Epidermal melanocyte (primary cell): ENCODE measurements at regions not wholly inside any gene's neighbourhood (a gene's known extent, or its start where the extent isn't known, plus 50 kb on each side); places are given as distances from the start of the nearest gene placed in this dataset.
A peak's percentile ranks its signal among the peaks of the same experiment; 100 is the strongest.

ENCODE experiments used
- DNase-seq: peaks from one replicate; pipeline ENCODE4 v3.0.0; 2011; ENCODE audit warnings: low spot score; ENCODE audit not compliant: insufficient read length

- DNase-seq = no peak
These were observed 239.7 kb downstream of the TTLL2 start for GRCh38 chr6:167564416-167565250.

- DNase-seq = no peak
These were observed 240.5 kb downstream of the TTLL2 start for GRCh38 chr6:167565388-167565787.

GRCh38 chr6:167565884-167566599, 241.2 kb downstream of the TTLL2 start:
- no peak for DNase-seq

GRCh38 chr6:167566711-167567141, 241.8 kb downstream of the TTLL2 start:
- DNase-seq = no peak

- DNase-seq = peak; percentile 71
These were observed 242.5 kb downstream of the TTLL2 start for GRCh38 chr6:167567142-167568033.

DNA sequence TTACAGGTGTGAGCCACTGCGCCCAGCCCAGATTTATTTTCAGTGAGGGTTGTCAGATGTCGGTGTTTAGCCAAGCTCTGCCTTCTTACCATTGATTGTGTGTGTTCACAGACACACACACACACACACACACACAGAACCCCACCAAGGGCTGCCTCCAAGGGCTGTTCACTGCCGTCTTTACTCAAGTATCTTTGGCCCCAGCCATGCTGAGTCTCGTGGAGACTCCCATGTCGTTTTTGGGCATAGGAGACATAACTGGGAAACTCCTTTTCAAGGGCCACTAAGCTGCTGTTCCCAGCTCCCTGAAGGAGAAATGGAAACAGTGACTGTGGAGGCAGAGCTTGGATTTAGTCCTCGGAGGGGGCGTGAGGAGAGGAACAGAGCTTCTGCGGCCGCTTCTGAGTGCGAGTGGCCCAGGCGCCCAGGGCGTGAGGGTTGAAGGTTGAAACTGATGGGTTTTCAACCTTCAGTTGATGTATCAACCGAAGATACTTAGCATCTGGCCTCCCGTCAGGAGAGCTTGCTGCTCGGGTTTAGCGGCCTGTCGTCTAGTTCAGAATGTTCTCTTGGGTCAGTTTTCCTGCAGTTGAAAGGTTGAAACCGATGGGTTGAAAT, 243.6 kb downstream of the TTLL2 start:
- no peak for DNase-seq

DNA sequence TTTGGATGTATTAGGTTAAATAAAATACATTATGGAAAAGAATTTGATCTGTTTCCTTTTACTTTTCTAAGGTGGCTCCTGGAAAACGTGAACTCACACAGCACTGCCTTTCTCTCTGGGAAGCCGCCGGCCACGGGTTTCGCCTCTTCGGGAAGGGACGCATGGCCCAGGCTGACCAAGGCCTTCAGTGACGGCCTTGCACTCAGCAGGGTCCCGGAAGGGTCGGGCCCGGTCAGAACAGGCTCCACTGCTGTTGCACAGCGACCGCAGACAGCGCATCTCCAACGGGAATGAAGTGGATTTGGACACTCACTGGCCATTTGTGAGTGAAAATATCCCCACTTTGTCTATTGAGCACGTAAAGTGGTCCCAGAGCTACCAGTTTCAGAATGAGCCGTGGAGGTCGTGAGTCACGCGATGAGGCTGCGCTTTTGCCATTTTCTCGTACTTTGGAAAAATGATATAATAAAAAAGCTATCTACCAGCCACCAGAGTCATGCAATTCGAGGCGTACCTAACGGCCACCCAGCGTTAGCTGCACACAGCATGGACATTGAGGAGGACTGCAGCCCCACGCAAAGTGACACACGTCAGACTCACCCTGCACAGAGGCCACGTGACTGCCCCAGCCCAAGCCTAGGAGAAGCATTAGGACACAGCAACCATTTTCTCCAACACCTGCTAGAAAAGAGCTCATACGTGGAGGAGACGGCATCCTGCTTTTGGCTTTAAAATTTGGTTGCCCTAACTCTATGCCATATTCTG, 244.3 kb downstream of the TTLL2 start:
- no peak for DNase-seq

- DNase-seq = no peak
These were observed 245.0 kb downstream of the TTLL2 start for GRCh38 chr6:167569879-167570278.

DNA sequence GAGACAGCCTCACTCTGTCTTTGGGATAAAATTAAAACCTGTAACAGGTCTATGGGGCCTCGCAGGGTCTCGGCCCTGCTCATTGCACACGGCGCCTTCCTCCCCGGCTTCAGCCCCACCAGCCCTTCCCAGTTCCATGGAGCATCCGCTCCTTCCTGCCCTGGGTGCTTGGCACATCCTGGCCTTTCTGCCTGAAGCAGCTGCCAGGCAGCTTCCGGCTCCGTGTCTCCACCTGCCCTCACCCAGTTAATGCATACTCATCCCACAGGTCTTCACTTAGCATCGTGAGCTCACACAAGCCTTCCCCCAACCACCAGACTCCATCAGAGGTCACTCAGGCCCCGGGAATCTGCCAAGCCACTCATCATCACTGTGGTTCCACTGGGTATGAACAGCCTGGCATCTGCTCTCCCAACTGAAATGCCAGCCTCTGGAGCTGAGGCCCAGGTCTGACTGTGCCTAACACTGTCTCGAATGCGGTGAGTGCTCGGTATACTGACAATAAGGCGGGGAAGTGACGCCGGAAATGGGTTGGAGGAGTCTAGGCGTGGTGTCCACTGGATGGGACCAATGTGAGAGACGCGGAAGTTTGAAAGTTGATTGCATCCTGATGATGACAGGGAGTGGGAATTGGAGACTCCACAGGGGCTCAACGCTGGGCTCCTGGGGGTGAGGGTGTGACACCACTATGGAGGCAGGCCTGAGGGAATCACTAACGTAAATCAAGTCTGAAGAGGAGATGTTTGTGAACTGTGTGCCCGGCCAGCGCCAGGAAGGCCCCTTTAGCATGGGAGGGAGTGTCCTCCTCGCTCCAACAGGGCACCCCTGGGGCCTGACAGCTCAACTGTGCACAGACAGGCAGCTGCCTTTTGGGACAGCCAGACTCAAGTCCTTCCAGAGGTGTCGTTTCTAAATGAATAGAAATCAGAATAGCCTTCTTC, 245.8 kb downstream of the TTLL2 start:
- DNase-seq = no peak

- no peak for DNase-seq
These were observed 246.7 kb downstream of the TTLL2 start for GRCh38 chr6:167571550-167571949.

GRCh38 chr6:167572106-167572505, 247.2 kb downstream of the TTLL2 start:
- DNase-seq = no peak

DNA sequence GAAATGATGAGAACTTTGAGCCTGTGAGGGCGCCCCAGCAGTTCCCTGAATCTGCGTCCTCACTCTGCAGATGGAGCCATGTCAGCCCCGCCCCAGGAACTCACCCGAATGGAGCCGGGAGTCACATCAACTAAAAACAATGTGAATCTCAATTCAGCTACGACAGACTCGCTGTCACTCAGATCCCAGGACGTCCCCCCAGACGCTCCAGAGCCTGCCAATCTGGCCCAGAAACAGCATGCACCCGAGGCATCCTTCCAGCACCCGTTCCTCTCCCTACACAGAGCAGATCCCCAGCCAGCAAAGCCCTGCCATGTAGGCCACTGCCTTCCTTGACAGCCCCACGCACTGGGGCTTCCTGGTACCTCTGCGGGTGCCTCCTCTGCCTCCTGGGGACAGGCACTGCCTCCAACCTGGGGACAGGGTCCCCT, 248.0 kb downstream of the TTLL2 start:
- no peak for DNase-seq

DNA sequence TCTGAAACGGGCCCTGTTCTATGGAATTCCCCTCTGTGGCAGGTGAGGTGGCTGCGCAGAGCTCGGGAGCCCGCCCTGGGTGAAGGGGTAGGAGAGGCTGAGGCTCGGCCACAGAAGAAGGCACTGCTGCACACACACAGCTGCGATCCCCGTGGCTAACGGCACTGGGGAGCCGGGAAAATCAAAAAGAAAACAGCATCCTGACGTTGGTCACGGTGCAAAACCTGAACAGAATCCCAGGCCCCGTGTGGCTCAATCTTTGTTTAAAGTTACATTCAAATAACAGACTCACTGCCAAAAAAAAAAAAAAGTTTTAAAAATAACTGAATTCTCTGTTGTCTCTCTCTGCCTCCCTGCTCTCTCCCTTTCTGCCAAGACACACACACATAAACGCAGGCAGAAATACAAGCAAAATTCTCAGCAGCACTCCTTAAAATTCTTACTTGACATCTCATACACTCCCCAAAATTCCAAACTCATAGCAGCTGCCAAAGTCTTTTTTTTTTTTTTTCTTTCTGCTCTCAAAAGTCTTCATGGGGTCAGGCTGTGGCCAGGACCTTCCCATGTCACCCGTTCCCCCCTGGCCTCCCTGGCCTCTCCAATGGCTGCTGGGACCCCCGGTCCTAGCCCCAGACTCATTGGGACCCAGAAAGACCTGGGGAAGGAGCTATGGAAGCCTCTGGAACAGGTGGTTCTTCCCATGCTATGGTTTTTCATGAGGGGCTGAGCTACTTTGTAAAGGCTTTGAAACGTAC, 248.8 kb downstream of the TTLL2 start:
- DNase-seq = no peak

- DNase-seq = no peak
These were observed 249.7 kb downstream of the TTLL2 start for GRCh38 chr6:167574431-167575151.

DNA sequence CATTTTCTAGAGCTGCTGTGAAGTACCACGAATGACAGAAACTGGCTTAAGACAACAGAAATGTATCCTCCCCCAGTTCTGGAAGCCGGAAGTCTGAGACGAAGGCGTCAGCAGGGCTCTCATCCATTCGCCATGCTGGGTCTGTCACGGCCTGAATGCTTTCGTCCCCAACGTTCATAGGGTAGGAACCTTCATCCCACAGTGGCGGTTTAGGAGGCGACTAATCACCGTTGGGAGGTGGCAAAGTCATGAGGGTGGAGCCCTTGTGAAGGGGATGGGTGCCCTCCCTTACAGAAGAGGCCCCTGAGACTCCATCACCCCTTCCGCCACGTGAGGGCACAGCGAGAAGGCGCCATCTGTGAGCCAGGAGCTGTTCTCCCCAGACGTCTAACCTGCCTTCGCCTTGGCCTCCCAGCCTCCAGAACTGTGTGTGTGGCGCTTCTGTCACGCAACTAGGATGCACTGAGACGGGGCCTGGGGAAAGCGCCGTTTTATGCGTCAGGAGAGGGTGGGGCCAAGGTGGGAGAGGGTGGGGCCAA, 250.3 kb downstream of the TTLL2 start:
- DNase-seq = no peak

DNA sequence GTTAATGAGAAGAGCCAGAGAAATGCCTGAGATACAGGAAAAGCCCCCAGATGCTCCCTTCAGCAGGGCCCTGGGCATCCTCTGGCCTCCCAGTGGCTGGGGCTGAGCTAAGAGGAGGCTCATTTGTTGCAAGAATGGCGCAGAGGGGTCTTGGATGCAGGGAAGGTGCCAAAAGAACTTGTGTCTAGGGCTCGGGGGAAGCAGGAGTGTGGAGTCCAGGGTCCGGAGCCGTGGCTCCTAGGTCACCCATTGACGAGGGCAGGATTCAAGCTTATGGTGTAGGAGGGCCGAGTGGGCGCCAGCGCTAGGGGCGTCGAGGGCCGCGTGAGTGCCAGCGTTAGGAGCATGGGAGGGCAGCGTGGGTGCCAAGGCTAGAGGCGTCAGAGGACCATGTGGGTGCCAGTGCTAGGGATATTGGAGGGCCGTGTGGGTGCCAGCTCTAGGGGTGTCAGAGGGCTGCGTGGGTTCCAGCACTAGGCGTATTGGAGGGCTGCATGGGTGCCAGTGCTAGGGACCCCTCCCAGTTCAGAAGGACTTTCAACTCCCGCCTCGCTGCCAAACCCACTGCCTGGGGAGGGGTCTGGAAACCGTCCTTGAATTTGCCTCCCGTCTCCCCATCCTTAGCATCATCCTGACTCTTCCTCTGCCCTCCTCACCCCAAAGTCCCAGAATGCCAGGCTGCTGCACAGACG, 250.5 kb upstream of the AFDN start:
- DNase-seq = no peak
